ENCODE measurements at regions not wholly inside any gene's neighbourhood (a gene's known extent, or its start where the extent isn't known, plus 50 kb on each side); places are given as distances from the start of the nearest gene placed in this dataset.

DNA sequence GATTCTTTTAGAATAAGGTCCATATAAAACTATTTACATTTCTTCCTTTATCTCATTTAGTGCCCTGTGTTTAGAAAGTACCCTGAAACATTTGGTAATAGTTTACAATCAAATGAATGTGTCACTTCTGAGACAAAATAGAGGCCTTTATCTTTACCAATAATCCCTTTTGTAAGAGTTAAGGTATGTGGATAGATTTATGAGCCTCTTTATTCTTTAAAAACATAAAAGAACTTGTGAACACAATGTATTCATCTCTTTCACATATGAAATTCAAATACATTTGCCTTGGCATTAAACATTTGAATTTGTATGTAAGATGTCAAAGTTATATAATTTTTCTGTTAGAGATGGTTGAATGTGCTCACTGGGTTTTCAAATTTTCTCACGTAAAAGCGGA lies 180.5 kb upstream of the CWC22 start:
- TF ChIP-seq, protein P1, sequence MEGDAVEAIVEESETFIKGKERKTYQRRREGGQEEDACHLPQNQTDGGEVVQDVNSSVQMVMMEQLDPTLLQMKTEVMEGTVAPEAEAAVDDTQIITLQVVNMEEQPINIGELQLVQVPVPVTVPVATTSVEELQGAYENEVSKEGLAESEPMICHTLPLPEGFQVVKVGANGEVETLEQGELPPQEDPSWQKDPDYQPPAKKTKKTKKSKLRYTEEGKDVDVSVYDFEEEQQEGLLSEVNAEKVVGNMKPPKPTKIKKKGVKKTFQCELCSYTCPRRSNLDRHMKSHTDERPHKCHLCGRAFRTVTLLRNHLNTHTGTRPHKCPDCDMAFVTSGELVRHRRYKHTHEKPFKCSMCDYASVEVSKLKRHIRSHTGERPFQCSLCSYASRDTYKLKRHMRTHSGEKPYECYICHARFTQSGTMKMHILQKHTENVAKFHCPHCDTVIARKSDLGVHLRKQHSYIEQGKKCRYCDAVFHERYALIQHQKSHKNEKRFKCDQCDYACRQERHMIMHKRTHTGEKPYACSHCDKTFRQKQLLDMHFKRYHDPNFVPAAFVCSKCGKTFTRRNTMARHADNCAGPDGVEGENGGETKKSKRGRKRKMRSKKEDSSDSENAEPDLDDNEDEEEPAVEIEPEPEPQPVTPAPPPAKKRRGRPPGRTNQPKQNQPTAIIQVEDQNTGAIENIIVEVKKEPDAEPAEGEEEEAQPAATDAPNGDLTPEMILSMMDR (IDR thresholded peaks at IDR 0.05; ENCODE audit: low read depth, low read length, missing control alignments): no peak

DNA sequence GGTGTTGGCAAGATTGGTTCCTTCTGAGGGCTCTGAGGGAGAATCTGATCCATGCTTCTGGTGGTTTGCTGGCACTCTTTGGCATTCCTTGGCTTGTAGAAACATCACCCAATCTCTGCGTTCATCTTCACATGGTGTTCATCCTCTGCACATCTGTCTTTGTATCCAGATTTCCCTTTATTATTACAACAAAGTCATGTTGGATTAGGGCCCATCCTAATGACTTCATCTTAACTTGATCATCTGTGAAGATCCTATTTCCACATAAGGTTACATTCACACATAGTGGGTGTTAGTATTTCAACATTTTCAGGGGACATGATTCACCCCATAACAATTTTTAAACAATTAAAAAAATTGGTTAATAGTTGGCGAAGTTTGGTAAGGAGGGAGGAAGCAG lies 177.4 kb upstream of the CWC22 start:
- peak; percentile 33 for DNase-seq (ENCODE audit: extremely low read depth, low read depth)
- H3K4me3 ChIP-seq (replicated peaks; ENCODE audit: low read depth, low read length): no peak overlapping the region
- TF ChIP-seq, protein P1 (IDR thresholded peaks at IDR 0.05; ENCODE audit: low read depth, low read length, missing control alignments): no peak

More for the DNA sequence above, 180.5 kb upstream of the CWC22 start:
- no peak for DNase-seq (ENCODE audit: extremely low read depth, low read depth)
- no peak overlapping the region for H3K4me3 ChIP-seq (replicated peaks; ENCODE audit: low read depth, low read length)

DNA sequence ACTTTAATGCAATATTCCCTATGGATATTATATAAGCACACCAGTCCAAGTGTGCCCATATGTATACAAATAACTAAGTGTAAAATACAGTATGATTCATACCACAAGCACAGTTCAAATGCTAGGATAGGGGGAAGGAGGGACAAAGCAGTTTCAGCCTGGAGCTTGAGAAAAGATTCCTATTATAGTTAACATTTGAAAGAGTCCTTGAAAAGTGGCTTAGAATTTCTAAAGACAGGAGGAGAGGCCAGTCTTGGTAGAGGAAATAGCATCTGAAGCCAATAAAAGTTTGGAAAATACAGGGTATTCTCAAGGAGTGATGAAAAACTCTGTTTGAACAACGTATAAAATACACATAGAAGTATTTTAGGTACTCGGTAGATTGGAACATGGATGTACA lies 173.4 kb upstream of the CWC22 start:
- H3K4me3 ChIP-seq (replicated peaks; ENCODE audit: low read depth, low read length): no peak overlapping the region
- TF ChIP-seq, protein P1 (IDR thresholded peaks at IDR 0.05; ENCODE audit: low read depth, low read length, missing control alignments): no peak
- no peak for DNase-seq (ENCODE audit: extremely low read depth, low read depth)

DNA sequence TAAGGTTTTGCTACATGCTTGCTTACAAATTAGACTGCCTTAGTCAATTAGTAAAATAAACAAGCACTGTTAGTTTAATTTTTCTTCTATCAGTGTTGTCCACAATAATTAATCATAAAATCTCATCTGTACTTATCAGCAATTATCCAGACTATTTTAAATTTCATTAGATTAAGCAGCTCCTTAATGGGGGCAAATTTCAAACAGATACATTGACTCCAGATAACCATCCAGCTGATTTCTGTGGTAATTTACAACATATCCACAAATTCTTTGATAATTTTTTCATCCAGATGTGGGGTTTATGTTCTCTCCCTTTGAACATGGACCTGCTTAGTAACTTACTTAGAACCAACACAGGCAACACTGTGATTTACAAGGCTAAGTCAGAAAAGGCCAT lies 170.4 kb upstream of the CWC22 start:
- TF ChIP-seq, protein P1 (IDR thresholded peaks at IDR 0.05; ENCODE audit: low read depth, low read length, missing control alignments): no peak
- DNase-seq (ENCODE audit: extremely low read depth, low read depth): no peak
- H3K4me3 ChIP-seq (replicated peaks; ENCODE audit: low read depth, low read length): no peak overlapping the region

DNA sequence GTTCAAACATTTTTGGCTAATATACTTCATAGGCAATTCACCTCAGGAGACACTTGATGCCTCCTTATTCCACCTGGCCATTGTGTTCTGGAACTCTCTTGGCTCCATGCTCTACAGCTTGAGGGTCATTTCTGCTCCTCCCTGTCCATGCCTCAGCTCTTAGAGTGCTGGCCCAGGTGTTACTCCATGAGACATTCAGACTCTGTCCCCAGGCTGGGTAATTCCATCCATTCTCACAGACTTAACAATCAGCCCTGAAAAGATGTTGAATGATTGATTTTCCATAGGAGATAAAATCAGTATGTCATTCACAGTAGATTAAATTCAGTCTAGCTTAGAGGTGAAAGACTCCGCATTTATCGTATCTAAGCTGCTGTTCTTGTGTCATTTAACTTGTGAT lies 168.6 kb upstream of the CWC22 start:
- TF ChIP-seq, protein P1 (IDR thresholded peaks at IDR 0.05; ENCODE audit: low read depth, low read length, missing control alignments): no peak
- H3K4me3 ChIP-seq (replicated peaks; ENCODE audit: low read depth, low read length): no peak overlapping the region
- DNase-seq (ENCODE audit: extremely low read depth, low read depth): no peak

DNA sequence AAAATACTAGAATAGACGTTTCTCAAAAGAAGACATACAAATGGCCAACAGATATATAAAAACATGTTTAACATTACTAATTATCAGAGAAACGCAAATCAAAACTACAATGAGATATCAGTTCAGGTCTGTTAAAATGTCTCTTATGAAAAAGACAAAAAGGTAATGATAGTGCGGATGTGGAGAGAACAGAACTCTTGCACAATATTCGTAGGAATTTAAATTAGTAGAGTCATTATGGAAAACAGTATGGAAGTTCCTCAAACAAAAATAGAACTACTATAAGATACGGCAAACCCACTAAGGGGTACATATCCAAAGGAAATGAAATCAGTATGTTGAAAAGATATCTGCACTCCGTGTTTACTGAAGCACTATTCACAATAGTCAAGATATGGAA lies 167.5 kb upstream of the CWC22 start:
- DNase-seq (ENCODE audit: extremely low read depth, low read depth): no peak
- no peak overlapping the region for H3K4me3 ChIP-seq (replicated peaks; ENCODE audit: low read depth, low read length)
- TF ChIP-seq, protein P1 (IDR thresholded peaks at IDR 0.05; ENCODE audit: low read depth, low read length, missing control alignments): no peak

DNA sequence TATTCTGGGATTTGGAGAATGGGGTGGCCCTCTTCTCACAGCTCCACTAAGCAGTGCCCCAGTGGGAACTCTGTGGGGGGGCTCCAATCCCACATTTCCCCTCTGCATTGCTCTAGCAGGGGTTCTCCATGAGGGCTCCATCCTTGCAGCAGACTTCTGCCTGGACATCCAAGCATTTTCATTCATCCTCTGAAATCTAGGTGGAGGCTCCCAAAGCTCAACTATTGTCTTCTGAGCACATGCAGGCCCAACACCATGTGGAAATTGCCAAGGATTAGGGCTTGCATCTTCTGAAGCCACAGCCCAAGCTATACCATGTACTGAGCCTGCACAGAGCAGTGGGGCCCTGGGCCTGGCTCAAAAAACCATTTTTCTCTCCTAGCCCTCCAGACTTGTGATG lies 162.4 kb upstream of the CWC22 start:
- TF ChIP-seq, protein P1 (IDR thresholded peaks at IDR 0.05; ENCODE audit: low read depth, low read length, missing control alignments): no peak
- DNase-seq (ENCODE audit: extremely low read depth, low read depth): no peak

More for the DNA sequence above, 162.4 kb upstream of the CWC22 start:
- H3K4me3 ChIP-seq (replicated peaks; ENCODE audit: low read depth, low read length): no peak overlapping the region

Data from HFF-Myc (cell line).